Body of pancreas (tissue), 4 donors: ENCODE measurements at regions not wholly inside any gene's neighbourhood (a gene's known extent, or its start where the extent isn't known, plus 50 kb on each side); places are given as distances from the start of the nearest gene placed in this dataset.

Experiments
- POLR2A ChIP-seq, 3 donors: fragments of 450-650 bp; IDR thresholded peaks; one replicate each; pipeline ENCODE4 v1.6.1; 2016; ENCODE audit warnings: antibody characterized with exemption in 3 of 3, mild to moderate bottlenecking in 2 of 3
- TF ChIP-seq, protein P1 (sequence below), 7 experiments: fragments of 450-650 bp in 4 of 7; fragments of 200-600 bp in 3 of 7; sonication (generic) in 3 of 7; IDR thresholded peaks; one replicate each; pipeline ENCODE4 v1.5.1; 2016 to 2019; ENCODE audit warnings: antibody characterized with exemption in 7 of 7

DNA sequence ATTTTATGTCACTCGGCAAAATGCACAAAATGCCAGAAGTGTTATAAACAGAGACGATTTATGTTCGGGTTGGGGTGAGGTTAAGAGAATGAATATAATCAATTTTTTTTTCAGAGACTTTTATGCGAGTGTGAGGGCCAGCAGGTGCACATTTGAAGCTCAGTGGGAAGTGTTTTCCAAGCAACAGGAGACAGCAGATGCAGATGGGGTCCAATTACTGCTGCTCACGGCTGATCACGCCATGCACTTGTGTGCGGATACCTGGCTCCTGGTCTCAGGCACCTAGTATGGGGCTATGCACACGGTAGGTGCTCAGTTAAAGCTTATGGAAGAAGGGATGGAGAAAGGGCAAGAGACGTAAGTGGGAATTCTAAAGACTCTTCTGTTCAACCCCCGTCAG is 249.1 kb downstream of the MIAT start:
- TF ChIP-seq, protein P1, sequence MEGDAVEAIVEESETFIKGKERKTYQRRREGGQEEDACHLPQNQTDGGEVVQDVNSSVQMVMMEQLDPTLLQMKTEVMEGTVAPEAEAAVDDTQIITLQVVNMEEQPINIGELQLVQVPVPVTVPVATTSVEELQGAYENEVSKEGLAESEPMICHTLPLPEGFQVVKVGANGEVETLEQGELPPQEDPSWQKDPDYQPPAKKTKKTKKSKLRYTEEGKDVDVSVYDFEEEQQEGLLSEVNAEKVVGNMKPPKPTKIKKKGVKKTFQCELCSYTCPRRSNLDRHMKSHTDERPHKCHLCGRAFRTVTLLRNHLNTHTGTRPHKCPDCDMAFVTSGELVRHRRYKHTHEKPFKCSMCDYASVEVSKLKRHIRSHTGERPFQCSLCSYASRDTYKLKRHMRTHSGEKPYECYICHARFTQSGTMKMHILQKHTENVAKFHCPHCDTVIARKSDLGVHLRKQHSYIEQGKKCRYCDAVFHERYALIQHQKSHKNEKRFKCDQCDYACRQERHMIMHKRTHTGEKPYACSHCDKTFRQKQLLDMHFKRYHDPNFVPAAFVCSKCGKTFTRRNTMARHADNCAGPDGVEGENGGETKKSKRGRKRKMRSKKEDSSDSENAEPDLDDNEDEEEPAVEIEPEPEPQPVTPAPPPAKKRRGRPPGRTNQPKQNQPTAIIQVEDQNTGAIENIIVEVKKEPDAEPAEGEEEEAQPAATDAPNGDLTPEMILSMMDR (IDR thresholded peaks at IDR 0.05): no peak
- TF ChIP-seq POLR2A (IDR thresholded peaks at IDR 0.05): no peak
